OCI-LY7 (cell line): ENCODE measurements at regions not wholly inside any gene's neighbourhood (a gene's known extent, or its start where the extent isn't known, plus 50 kb on each side); places are given as distances from the start of the nearest gene placed in this dataset.
"Not testable (repeated sequence)": the region's sequence is repeated elsewhere in the genome, so short reads cannot be mapped to it uniquely, and the experiment has no call there.

Experiments
- BruUV-seq: library from RNA; stranded (reverse); fragments of 400-500 nt; replicated peaks from 2 replicates; lab custom pipeline; 2021; lab: Mats Ljungman, UMichigan
- CTCF ChIA-PET: fragments of 300-600 bp; sonication (Branson Sonifier 250); formaldehyde crosslinking; loops from one replicate; lab custom pipeline; 2022; ENCODE audit warnings: antibody characterized with exemption; ENCODE audit not compliant: unreplicated experiment; lab: Charles Lee
- POLR2A ChIA-PET: fragments of 300-600 bp; sonication (Branson Sonifier 250); formaldehyde crosslinking; loops from one replicate; lab custom pipeline; 2022; ENCODE audit warnings: antibody characterized with exemption; lab: Charles Lee
- DNase-seq: peaks from one replicate; pipeline ENCODE4 v3.0.0-alpha.2; 2015; ENCODE audit warnings: low spot score
- H2AFZ ChIP-seq: fragments of 200-600 bp; sonication (generic), shearing (Covaris generic); 2 replicates; pipeline ENCODE4 v1.6.1; 2014; ENCODE audit warnings: mild to moderate bottlenecking, antibody characterized with exemption, low read length, moderate library complexity
- H3K27ac ChIP-seq: fragments of 200-600 bp; sonication (generic); 2 replicates; pipeline ENCODE4 v1.5.1; 2014; ENCODE audit warnings: mixed run types, low read depth, mild to moderate bottlenecking, moderate library complexity, low read length, inconsistent platforms; ENCODE audit not compliant: poor library complexity, severe bottlenecking
- H3K36me3 ChIP-seq: fragments of 200-600 bp; sonication (generic); 2 replicates; pipeline ENCODE4 v1.6.1; 2014; ENCODE audit warnings: mild to moderate bottlenecking, antibody characterized with exemption, low read length, moderate library complexity, mixed read lengths; ENCODE audit not compliant: insufficient read depth
- H3K4me1 ChIP-seq: fragments of 200-600 bp; sonication (generic); 2 replicates; pipeline ENCODE4 v1.5.1; 2014; ENCODE audit warnings: mild to moderate bottlenecking, low read length; ENCODE audit not compliant: insufficient read depth, poor library complexity, severe bottlenecking
- H3K4me2 ChIP-seq: fragments of 200-600 bp; sonication (generic); 2 replicates; pipeline ENCODE4 v1.6.1; 2014; ENCODE audit warnings: mild to moderate bottlenecking, low read length
- H3K4me3 ChIP-seq: fragments of 200-600 bp; sonication (generic); 2 replicates; pipeline ENCODE4 v1.5.1; 2014; ENCODE audit warnings: mild to moderate bottlenecking, low read depth, low read length; ENCODE audit not compliant: poor library complexity, severe bottlenecking
- H3K79me2 ChIP-seq: fragments of 200-600 bp; sonication (generic); 2 replicates; pipeline ENCODE4 v1.6.1; 2016; ENCODE audit warnings: low read depth, mild to moderate bottlenecking, low read length, moderate library complexity, mixed read lengths; ENCODE audit not compliant: insufficient read depth
- H3K9me2 ChIP-seq: fragments of 200-600 bp; sonication (generic); 2 replicates; pipeline ENCODE4 v1.6.1; 2016; ENCODE audit warnings: mild to moderate bottlenecking, low read length, mixed read lengths; ENCODE audit not compliant: insufficient read depth
- H3K9me3 ChIP-seq: fragments of 200-600 bp; sonication (generic); 2 replicates; pipeline ENCODE4 v1.6.1; 2014; ENCODE audit warnings: mild to moderate bottlenecking, mixed run types, low read length, mixed read lengths
- H4K20me1 ChIP-seq: fragments of 200-600 bp; sonication (generic); 2 replicates; pipeline ENCODE4 v1.6.1; 2014; ENCODE audit warnings: mild to moderate bottlenecking, antibody characterized with exemption, low read length, moderate library complexity, mixed read lengths; ENCODE audit not compliant: insufficient read depth
- intact Hi-C: fragments of 100-400 bp; cut with micrococcal nuclease; formaldehyde crosslinking; loops from one replicate; pipeline ENCODE4 v1.10.0; 2022; ENCODE audit not compliant: unreplicated experiment

GRCh38 chr7:150031733-150032132 lies 158.0 kb downstream of the ATP6V0E2 start:
- H3K36me3 ChIP-seq, H3K4me1 ChIP-seq, H3K4me3 ChIP-seq, intact Hi-C loops, CTCF ChIA-PET, H3K27ac ChIP-seq, H3K9me2 ChIP-seq, H3K79me2 ChIP-seq, BruUV-seq, H4K20me1 ChIP-seq, DNase-seq, H2AFZ ChIP-seq, POLR2A ChIA-PET, H3K4me2 ChIP-seq, H3K9me3 ChIP-seq: not testable (repeated sequence)

GRCh38 chr7:150033711-150034110 lies 159.9 kb downstream of the ATP6V0E2 start:
- H2AFZ ChIP-seq, H3K79me2 ChIP-seq, POLR2A ChIA-PET, H3K9me3 ChIP-seq, H4K20me1 ChIP-seq, CTCF ChIA-PET, H3K4me1 ChIP-seq, H3K9me2 ChIP-seq, H3K36me3 ChIP-seq, H3K4me3 ChIP-seq, BruUV-seq, DNase-seq, H3K4me2 ChIP-seq, H3K27ac ChIP-seq, intact Hi-C loops: not testable (repeated sequence)

- DNase-seq, H2AFZ ChIP-seq: not testable (repeated sequence)
These were observed 162.0 kb downstream of the ATP6V0E2 start for GRCh38 chr7:150035769-150036168.

GRCh38 chr7:150039061-150039460 lies 165.3 kb downstream of the ATP6V0E2 start:
- H3K4me3 ChIP-seq, POLR2A ChIA-PET, H3K9me3 ChIP-seq, intact Hi-C loops, DNase-seq, CTCF ChIA-PET, H3K79me2 ChIP-seq, H2AFZ ChIP-seq, BruUV-seq, H3K36me3 ChIP-seq, H3K9me2 ChIP-seq, H3K4me2 ChIP-seq, H3K4me1 ChIP-seq, H3K27ac ChIP-seq, H4K20me1 ChIP-seq: not testable (repeated sequence)

More at GRCh38 chr7:150035769-150036168, 162.0 kb downstream of the ATP6V0E2 start:
- POLR2A ChIA-PET, H3K9me3 ChIP-seq, intact Hi-C loops, H3K4me3 ChIP-seq, BruUV-seq, H3K79me2 ChIP-seq, H3K9me2 ChIP-seq, H3K4me2 ChIP-seq, H3K36me3 ChIP-seq, H3K27ac ChIP-seq, H3K4me1 ChIP-seq, H4K20me1 ChIP-seq, CTCF ChIA-PET: not testable (repeated sequence)

GRCh38 chr7:150042281-150042680 lies 168.5 kb downstream of the ATP6V0E2 start:
- H3K4me2 ChIP-seq, H4K20me1 ChIP-seq, H3K36me3 ChIP-seq, H3K9me3 ChIP-seq, POLR2A ChIA-PET, H3K9me2 ChIP-seq, H3K79me2 ChIP-seq, CTCF ChIA-PET, intact Hi-C loops, H2AFZ ChIP-seq, DNase-seq, BruUV-seq, H3K4me3 ChIP-seq, H3K27ac ChIP-seq, H3K4me1 ChIP-seq: not testable (repeated sequence)

GRCh38 chr7:150044771-150045170 lies 171.0 kb downstream of the ATP6V0E2 start:
- intact Hi-C loops, POLR2A ChIA-PET, CTCF ChIA-PET: not testable (repeated sequence)

More at GRCh38 chr7:150044771-150045170, 171.0 kb downstream of the ATP6V0E2 start:
- not testable (repeated sequence) for H3K9me2 ChIP-seq, H2AFZ ChIP-seq, H3K9me3 ChIP-seq, H3K4me2 ChIP-seq, H3K4me1 ChIP-seq, H3K36me3 ChIP-seq, H3K79me2 ChIP-seq, H3K4me3 ChIP-seq, BruUV-seq, H3K27ac ChIP-seq, H4K20me1 ChIP-seq
- peak; percentile 2 for DNase-seq
